GM19463 (cell line): ENCODE measurements at regions not wholly inside any gene's neighbourhood (a gene's known extent, or its start where the extent isn't known, plus 50 kb on each side); places are given as distances from the start of the nearest gene placed in this dataset.

Experiments
- ATAC-seq: cut with Tn5 transposase; IDR thresholded peaks from one replicate; pipeline ENCODE4 v1.9.1; 2021; ENCODE audit warnings: mild to moderate bottlenecking, moderate library complexity; ENCODE audit not compliant: unreplicated experiment

DNA sequence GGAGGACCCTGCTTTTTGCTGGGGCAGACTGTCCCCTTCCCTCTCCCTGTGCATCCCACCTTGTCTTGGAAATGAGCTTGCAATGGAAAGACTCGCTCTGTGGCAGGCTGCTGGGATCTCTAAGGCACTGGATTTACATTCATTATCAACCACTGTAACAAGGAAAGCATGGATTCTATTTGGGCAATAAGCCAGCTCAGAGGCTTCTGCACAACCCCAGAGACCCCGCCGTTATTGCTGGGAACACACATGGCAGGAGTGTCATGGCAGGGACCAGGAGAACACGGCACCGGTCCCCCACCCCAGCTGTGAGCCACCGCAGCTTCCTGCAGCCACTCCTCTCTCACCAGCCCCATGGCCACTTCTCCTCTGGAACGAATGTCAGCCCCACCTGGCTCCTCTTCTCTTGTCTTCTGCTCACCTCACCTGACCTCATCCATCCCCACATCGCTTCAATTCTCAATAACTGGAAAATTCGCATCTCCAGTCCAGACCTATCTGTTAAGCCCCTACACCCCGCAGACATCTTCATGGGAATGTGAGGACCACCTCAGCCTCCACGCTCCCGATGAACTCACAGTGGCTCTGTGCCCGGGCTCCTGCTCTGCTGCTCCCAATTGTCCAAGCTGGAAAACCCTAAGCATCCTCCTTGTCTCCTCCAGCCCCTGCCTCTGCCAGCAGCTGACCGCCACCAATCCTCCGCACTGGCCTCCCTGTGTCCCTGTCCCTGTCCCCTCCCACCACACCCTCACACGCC lies 181.5 kb downstream of the USP12 start:
- ATAC-seq = no peak

DNA sequence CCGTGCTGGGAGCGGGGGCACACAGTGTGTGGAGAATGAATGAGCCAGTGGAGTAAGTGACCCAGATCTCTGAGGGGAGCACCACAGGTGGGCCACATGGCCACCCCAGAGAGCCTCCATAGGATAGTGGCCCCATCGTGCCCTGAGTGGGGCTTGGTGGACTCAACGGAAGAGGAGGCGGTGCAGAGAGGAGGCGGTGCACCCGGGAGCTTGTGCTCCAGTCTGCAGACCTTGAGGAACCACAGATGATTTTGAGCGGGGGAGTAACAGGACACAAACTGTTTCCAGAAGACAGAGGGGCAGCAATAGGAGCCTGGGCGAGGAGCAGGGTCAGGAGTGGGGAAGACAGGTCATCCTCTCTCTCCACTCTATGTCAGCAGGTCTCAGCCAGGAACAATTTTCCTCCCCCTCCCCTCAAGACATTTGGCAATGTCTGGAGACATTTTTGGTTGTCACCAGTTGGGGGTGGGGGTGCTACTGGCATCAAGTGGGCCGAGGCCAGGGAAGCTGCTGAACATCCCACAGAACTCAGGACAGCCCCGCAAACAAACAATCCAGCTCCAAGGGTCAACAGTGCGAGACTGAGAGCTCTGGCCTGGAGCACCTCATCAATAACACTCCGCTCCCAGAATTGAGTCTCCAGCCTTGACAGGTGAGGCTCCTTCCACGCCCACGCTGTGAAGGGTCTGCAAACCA lies 182.2 kb downstream of the USP12 start:
- no peak for ATAC-seq

DNA sequence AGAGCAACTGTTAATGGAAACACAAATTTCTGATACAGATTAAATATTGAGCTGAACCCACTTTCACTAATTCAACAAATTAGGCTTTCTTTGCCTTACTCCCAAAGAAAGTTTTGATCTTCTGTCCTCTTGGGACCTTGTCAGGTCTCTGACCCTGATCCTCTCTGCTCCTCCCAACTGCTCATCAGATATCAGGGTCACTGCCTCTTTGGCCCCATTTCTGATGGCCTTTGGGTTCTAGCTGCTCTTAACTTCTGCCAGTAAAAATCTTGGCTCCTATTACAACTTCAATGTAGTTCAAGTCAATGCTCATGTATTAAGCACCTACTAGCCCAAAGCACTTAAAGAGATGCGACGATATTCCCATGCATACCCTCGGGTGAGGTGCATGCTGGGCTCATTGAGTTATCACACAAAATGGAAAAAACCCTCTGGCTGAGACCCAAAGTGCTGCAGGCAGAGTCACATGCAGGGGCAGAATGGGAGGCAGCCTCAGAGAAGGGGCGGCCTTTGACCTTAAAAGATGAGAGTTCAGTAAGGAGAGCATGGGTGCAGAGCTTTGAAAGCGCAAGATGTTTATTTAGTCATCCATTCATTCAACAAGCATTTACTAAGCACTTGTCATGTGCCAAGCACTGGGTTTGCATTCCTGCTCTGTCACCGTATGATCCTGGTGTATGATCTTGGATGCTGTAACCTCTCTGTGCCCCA lies 183.4 kb downstream of the USP12 start:
- no peak for ATAC-seq

DNA sequence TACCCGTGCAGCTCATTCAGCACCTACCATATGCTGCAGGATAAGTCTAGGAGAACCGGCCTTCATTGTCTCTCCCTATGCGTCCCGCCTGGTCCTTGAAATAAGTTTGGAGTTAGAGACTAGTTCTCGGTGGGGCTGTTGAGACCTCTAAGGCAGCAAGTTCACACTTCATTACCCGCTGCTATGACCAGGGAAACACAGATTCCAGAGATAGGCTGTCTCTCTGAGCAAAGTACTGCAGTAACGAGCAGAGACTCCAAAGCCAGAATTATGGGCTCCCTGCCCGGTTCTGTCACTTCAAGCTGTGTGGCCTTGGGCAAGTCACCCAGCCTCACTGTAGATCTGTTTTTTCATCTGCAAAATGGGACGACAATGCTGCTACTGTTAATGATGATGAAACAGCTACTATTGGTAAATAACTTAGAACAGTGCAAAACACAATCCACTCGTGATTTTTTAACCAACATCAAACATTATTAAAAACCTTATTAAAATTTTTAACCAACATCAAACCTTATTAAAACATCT lies 184.1 kb downstream of the USP12 start:
- ATAC-seq = no peak

DNA sequence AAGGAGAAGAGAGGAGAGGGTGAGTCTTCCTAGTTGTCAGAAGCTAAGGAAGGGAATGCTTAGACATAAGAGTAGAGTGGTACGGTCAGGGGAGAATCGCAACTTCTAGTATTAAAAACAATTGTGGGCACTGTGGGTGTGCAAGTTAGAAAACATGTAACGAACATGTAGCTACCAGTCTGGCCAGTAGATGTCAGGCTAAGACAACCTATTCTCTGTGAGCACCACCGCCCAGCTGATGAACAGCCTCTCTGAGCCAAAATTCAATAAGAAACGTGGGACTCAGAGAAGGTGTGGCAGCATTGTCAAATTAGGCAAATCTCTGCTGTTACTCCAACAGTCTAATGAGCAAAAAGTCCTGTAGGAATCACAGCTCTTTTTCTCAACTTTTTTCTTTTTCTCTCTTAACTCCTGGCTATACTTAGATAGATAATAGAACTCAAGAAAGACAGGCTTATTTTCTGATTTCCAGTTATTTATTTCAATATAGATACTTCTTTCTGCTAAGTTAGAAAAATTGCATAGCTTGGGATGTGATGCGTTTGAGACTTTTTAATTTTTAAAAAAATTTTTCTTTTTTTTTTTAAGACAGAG lies 186.2 kb downstream of the USP12 start:
- ATAC-seq = peak; percentile 83

DNA sequence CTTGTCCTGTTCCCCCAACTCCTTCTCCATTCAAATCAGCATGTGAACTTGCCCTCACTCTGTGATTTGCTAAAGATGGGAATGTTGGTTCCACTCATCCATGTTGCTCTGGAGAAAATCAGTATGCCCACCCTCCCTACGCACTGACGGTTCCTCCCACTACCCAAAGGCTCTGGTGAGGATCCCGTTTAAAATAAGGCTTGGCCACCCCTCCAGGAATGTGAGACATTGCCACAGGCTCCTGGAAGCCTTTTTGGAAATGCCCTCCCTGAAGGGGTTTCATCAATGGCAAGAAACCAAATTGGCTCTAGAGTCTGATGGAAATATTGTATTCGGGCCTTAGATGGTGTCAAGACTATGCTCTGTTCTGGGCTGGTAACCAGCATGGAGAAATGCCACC lies 187.3 kb downstream of the USP12 start:
- no peak for ATAC-seq

DNA sequence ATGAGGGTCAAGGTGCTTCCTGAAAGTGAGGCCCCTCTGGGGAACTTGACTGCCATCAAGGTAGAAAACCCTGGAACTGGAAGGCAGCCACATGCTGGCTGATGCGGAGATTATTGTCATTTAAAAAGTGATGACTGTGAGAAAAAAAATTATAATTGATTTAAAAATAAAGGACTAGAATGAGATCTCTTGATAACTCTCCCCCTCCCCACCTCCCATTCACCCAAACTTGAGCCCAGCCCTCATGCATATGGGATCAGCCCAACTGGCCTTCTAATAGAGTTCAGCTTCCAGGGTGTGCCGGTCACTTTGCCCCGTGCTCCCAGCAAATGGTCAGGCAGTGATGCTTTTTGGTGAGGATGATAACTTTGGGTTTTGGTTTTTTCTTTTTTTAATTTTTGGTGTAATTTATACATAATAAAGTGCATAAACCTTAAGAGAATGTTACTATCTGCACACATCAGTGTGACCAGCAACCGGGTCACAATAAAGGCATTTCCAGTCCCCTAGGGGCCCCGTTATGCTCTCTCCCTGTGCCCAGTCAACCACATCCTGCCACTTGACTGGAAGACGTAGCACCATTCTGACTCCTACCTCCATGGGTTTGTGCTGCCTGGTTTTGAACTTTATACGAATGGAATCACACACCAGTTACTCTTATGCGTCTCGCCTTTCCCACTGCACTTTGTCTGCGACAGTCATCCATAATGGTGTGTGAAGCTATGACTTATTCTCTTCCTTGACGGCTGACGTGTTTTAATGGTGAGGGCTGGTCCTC lies 187.9 kb downstream of the USP12 start:
- ATAC-seq = no peak

DNA sequence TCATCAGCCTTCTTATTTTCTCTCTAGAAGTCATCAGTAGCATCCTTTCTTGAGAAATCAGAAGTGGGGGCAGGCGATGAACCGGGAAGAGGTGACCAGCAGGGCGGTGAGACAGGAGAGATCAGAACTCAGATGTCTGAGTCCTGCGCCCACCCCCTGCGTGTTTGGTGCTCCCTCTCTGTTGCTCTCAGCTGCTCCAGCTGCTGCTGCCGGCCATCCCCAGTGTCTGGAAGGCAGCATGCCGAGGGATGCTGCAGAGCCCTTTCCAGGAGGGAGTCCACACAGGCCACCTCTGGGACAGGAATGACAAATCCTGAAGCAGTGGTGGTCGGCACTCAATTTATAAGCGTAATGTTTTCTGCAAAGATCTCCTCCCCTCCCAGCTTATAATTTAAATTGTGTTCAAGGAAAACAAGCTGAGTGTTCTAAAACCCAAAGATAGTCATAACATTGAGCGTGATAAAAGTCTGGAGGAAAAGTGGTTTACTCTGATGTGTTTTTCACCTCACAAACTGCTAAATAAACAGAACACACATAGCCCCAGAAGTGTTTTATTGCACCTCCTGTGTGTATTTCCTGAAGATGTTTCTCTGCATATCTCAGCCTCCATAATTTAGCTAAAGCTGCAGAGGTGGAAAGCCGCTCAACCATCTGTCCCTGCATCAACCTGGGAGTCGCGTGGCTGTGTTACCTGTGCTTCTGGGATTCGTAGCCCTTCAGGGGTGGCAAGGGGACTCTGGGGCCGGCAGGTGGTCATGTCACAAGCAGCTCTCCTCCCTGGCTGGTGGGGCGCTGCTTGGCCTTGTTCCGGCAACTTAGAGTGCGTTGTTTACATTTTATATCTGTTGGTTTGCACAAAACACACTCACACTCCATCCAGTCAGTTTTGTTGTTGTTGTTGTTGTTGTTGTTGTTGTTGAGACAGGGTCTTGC lies 191.2 kb downstream of the USP12 start:
- no peak for ATAC-seq

DNA sequence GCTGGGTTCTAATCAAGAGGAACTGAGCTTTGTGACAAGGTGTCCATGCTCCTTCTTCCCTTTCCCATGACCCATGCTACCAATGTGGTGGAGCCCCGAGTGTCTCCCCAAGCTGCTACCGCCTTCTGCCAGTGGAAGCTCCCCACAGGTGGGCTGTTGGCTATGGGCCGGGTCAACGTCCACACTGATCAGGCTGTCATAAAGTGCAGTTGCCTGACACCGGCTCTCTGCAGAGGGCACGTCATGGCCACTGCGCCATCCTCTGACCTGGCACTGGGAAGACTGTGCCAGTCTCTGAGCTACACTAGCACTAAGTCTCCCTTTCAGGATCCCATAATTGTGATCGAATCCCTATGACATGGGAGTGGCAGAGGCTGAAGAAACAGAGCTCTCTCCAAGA lies 192.3 kb downstream of the USP12 start:
- no peak for ATAC-seq

DNA sequence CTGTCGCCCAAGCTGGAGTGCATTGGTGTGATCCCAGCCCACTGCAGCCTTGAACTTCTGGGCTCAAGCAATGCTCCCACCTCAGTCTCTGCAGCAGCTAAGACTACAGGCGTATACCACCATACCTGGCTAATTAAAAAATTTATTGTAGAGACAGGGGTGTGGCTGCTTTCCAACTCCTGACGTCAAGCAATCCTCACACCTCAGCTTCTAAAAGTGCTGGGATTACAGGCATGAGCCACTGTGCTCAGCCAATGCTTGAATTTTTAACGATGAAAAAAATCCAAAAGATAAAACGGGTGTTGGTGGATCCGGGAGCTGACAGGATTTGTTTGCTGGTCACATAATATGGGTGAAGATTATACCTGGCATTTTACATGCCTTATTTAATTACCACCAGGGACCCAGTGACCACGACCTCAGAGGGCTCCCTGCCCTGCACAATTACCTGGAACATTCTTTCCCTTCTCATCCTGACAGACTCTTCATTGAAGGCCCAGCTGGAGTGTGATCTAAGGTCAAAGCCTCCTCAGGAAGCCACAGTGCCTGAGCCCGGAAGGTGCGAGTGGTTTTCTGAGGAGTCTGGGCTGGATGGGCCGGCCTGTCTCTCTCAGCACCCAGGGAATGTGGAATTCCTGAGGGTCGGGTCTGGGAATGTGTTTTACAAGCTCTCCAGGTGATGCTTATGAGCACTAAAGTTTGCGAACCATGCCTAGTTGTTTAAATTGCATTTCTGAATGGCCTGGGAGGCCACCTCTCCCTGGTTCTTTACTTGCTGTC lies 193.3 kb downstream of the USP12 start:
- ATAC-seq = no peak

DNA sequence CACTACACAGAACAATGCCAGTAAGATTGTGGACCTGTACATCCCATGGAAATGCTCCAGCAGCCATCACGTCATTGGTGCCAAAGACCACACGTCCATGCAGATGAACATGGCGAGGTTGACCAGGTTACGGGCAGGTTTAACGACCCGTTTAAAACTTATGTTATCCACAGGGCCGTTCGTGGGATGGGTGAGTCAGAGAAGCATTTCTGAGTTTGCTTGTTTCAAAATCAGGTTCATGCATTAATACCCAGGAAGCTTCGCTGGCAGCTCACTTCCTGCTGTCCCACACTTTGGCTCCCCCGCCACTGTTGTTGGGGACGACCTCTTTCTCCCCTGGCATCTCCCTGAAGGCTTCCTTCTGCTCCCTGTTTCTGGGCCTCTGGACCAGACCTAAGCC lies 194.1 kb downstream of the USP12 start:
- ATAC-seq = no peak

DNA sequence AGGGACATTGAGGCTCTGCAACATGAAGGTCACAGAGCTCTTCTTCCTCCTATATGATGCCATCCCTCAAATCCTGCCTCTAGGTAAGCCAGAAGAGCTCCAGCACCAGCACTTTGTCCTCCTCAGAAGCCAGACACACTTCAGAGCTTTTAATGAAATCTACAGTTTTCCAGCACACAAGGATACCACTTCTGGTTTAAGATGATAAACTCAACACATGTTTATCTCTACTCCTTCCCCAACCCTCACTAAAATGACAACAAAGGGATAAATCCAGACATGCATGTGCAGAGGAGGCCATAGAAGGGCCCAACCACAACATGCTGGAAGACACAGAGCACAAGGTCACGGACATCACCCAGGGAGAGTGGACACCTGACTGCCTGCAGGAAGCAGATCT lies 195.3 kb downstream of the USP12 start:
- ATAC-seq = no peak

DNA sequence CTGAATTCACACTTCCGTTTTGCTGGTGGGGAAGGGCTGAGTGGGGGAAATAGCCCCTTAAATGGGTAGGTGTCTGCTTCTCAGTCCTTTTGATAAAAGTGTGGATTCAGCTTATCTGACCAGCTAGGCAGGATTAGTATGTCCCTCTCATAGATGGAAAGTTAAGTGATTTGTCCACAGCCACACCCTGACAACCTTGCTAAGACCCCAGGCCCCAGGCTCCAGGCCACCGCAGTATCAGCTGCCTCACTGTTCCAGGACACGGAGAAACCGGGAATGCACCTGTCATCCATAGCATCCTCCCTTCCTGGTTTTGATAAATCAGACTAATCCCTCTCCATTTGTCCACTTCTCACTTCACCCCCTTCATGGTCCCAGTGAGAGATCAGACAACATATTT lies 197.7 kb downstream of the USP12 start:
- no peak for ATAC-seq

DNA sequence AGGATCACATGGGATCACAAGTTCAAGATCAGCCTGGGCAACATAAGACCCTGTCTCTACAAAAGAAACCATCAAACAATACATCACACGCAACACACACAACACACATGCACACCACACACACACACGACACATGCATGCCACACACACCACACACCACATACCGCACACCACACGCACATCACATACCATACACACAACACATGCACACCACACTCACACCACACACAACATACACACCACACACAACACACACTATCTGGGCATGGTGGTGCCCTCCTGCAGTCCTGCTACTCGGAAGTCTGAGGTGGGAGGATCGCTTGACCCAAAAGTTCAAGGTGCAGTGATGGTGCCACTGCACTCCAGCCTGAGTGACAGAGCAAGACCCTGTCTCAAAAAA lies 198.3 kb downstream of the USP12 start:
- no peak for ATAC-seq

DNA sequence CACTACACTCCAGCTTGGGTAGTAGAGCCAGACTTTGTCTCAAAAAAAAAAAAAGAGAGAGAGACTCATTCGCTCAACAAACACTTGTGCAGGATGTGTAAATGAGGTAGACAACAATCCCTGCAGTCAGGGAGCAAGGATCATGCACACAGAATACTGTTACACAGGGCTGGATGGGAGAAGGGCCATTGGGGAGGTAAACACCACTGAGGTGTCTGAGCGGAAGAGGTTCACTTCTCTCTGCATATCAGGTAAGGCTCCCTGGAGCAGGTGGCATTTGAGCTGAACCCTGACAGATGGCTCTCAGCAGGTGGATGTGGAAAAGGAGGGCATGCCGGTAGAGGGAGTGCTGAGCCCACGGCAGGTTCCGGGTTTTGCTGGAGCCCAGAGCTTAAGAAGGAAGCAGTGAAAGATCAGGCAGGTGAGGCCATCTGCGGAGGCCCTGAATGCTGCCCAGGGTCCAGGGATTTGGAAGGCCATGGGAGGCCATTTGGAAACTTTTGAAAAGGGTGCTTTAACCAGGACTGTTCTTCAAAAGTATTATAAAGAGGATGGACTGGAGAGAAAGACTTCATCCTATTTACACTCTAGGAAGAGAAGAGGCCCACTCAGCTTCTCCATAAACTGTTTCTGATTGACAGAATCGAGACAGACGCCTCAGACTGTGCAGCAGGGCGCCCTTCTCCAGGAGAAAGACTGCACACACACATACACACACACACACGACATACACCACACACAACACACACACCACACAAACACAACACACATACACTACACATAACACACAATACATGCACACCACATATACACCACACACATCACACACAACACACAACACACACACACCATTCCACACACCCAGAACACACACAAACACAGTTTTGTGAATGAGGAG lies 199.4 kb downstream of the USP12 start:
- peak; percentile 70 for ATAC-seq

DNA sequence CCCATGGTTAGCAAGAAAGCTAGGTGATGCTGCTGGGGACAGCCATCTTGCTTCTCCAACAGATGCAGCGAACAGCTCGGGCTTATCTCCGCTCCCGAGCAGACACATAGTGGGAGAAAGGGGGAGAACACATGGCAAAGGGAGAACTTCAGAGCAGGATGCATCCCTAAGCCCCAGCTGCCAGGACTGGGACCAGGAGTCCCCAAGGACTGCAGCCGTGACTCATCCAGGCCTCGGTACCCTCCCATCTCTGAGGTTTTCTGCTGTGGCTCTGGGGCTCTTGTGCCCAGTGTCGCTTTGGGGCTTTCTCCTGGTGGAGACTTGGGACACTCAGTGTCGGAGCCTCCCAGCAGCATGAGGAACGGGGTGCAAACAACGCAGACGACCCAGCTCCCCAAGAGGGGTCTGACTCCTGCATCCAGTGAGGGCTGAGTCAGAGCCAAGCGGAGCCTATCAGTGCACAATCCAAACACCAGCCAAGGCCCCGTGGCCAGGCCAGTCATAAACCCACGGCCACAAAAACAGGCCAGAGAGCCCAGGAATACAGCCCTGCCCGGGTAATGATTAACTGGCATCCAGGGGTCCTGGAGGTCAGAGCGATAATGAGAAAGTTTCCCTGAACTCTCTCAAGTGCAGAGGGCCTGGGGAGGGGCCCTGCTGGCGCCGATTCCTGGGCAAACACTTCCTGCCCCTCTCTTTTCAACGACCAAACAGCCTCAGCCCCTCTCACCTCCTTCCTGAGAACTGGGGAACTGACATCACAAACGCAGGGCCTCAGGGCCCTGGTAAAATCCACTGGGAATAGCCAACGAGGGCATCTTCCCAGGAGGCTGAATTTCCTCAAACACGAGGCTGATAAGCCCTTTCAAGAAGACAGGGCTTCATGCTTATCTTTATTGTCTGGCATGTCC lies 202.9 kb downstream of the USP12 start:
- no peak for ATAC-seq
